ENCODE measurements at regions not wholly inside any gene's neighbourhood (a gene's known extent, or its start where the extent isn't known, plus 50 kb on each side); places are given as distances from the start of the nearest gene placed in this dataset.

DNA sequence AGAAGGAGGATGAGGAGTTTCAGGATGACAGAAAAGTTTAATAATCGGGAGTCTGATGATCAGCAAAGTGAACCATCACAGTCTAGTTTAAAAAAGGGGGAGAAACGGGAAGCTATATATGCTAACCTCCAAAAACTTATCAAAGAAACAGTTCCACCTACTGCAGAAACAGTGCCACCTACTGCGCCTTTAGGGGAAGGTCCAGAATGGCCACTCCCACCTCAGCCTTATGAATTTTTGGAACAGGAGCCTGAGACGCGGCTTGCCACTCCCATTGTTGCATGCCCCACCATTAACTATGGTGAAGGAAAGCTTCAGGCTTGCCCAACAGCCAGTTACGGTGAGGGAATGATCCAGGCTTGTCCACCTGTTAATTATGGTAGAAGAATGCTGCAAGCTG lies 929.0 kb downstream of the SLITRK6 start:
- no peak for TF ChIP-seq POLR2AphosphoS5 (IDR thresholded peaks at IDR 0.05; ENCODE audit: low read depth, low read length)
- no peak for TF ChIP-seq TAF1 (IDR thresholded peaks at IDR 0.05; ENCODE audit: borderline replicate concordance, low read depth, low read length)
